Loucy (cell line): ENCODE measurements at regions not wholly inside any gene's neighbourhood (a gene's known extent, or its start where the extent isn't known, plus 50 kb on each side); places are given as distances from the start of the nearest gene placed in this dataset.

Experiments used
- H2AFZ ChIP-seq: fragments of 200-600 bp; sonication (generic); 2 replicates; pipeline ENCODE4 v1.6.0; 2016; ENCODE audit warnings: antibody characterized with exemption, mild to moderate bottlenecking, low read length, moderate library complexity
- H3F3A ChIP-seq: fragments of 200-600 bp; 2 replicates; pipeline ENCODE4 v1.6.0; 2016; ENCODE audit warnings: antibody characterized with exemption, low read depth, mild to moderate bottlenecking
- H3K27me3 ChIP-seq: fragments of 200-600 bp; sonication (generic); 2 replicates; pipeline ENCODE4 v1.6.1; 2014; ENCODE audit warnings: low read length, mild to moderate bottlenecking; ENCODE audit not compliant: insufficient read depth, poor library complexity, severe bottlenecking
- H3K36me3 ChIP-seq: fragments of 200-600 bp; sonication (generic); 2 replicates; pipeline ENCODE4 v1.6.1; 2016; ENCODE audit warnings: low read length; ENCODE audit not compliant: insufficient read depth
- H3K4me1 ChIP-seq: fragments of 200-600 bp; sonication (generic); 2 replicates; pipeline ENCODE4 v1.5.1; 2014; ENCODE audit warnings: low read length, mild to moderate bottlenecking; ENCODE audit not compliant: insufficient read depth, poor library complexity, severe bottlenecking
- H3K4me2 ChIP-seq: fragments of 200-600 bp; sonication (generic); 2 replicates; pipeline ENCODE4 v1.6.0; 2014; ENCODE audit warnings: antibody characterized with exemption, low read length, low read depth, mild to moderate bottlenecking; ENCODE audit not compliant: poor library complexity, severe bottlenecking
- H3K4me3 ChIP-seq: fragments of 200-600 bp; sonication (generic); 2 replicates; pipeline ENCODE4 v1.5.1; 2014; ENCODE audit warnings: low read length, mild to moderate bottlenecking, mixed read lengths; ENCODE audit not compliant: poor library complexity, severe bottlenecking
- H3K79me2 ChIP-seq: fragments of 200-600 bp; sonication (generic); 2 replicates; pipeline ENCODE4 v1.6.1; 2014; ENCODE audit warnings: low read length; ENCODE audit not compliant: insufficient read depth
- H3K9ac ChIP-seq: fragments of 200-600 bp; sonication (generic); 2 replicates; pipeline ENCODE4 v1.6.0; 2014; ENCODE audit warnings: mild to moderate bottlenecking, low read depth, low read length, moderate library complexity; ENCODE audit not compliant: poor library complexity, severe bottlenecking
- H3K9me2 ChIP-seq: fragments of 200-600 bp; sonication (generic); replicated peaks from 2 replicates; pipeline ENCODE4 v1.6.1; 2016; ENCODE audit warnings: low read depth, low read length, mixed read lengths
- H3K9me3 ChIP-seq: fragments of 200-600 bp; sonication (generic); 2 replicates; pipeline ENCODE4 v1.6.1; 2014; ENCODE audit warnings: mild to moderate bottlenecking, antibody characterized with exemption, low read length, low read depth; ENCODE audit not compliant: insufficient read depth
- H4K20me1 ChIP-seq: fragments of 200-600 bp; sonication (generic); 2 replicates; pipeline ENCODE4 v1.6.0; 2014; ENCODE audit warnings: antibody characterized with exemption, low read length, mild to moderate bottlenecking; ENCODE audit not compliant: insufficient read depth, poor library complexity, severe bottlenecking
- CTCF ChIP-seq: fragments of 200-600 bp; sonication (generic); conservative IDR thresholded peaks from 2 replicates; pipeline ENCODE4 v1.5.1; 2014; ENCODE audit warnings: mild to moderate bottlenecking, antibody characterized with exemption, low read length
- EZH2phosphoT487 ChIP-seq: fragments of 200-600 bp; IDR thresholded peaks from 2 replicates; pipeline ENCODE4 v1.6.1; 2018; ENCODE audit warnings: antibody characterized with exemption, mild to moderate bottlenecking, moderate library complexity, borderline replicate concordance

GRCh38 chr3:25372167-25372566 lies 55.9 kb upstream of the RARB start:
- H3K79me2 ChIP-seq: no peaks in the 10 kb centered on the region
- no peaks in the 10 kb centered on the region for H3F3A ChIP-seq
- H3K9me2 ChIP-seq: no peaks in the 10 kb centered on the region
- H3K4me3 ChIP-seq: no peak overlapping the region
- H3K27me3 ChIP-seq: no peaks in the 10 kb centered on the region
- no peak overlapping the region for H3K9ac ChIP-seq
- no peak for TF ChIP-seq CTCF
- no peak for TF ChIP-seq EZH2phosphoT487
- H3K36me3 ChIP-seq: no peaks in the 10 kb centered on the region
- no peaks in the 10 kb centered on the region for H3K4me1 ChIP-seq
- no peaks in the 10 kb centered on the region for H3K9me3 ChIP-seq
- no peak overlapping the region for H3K4me2 ChIP-seq
- H2AFZ ChIP-seq: no peak overlapping the region
- H4K20me1 ChIP-seq: no peaks in the 10 kb centered on the region

GRCh38 chr3:25376340-25376739 lies 51.7 kb upstream of the RARB start:
- no peaks in the 10 kb centered on the region for H3F3A ChIP-seq
- no peaks in the 10 kb centered on the region for H3K9me2 ChIP-seq
- H3K4me1 ChIP-seq: no peaks in the 10 kb centered on the region
- no peaks in the 10 kb centered on the region for H4K20me1 ChIP-seq
- H3K36me3 ChIP-seq: no peaks in the 10 kb centered on the region
- no peak overlapping the region for H2AFZ ChIP-seq
- TF ChIP-seq EZH2phosphoT487: no peak
- TF ChIP-seq CTCF: no peak
- no peaks in the 10 kb centered on the region for H3K27me3 ChIP-seq
- H3K79me2 ChIP-seq: no peaks in the 10 kb centered on the region
- no peak overlapping the region for H3K4me3 ChIP-seq
- H3K9ac ChIP-seq: no peak overlapping the region
- H3K4me2 ChIP-seq: no peak overlapping the region
- H3K9me3 ChIP-seq: no peaks in the 10 kb centered on the region

- Histone ChIP-seq H3K79me2 (no peaks in the 10 kb centered on the region), H3F3A (no peaks in the 10 kb centered on the region), H2AFZ (no peak overlapping the region), H3K4me1 (no peaks in the 10 kb centered on the region), H3K27me3 (no peaks in the 10 kb centered on the region), H3K36me3 (no peaks in the 10 kb centered on the region), H3K4me3 (no peak overlapping the region), H3K9ac (no peak overlapping the region), H3K9me3 (no peaks in the 10 kb centered on the region), H4K20me1 (no peaks in the 10 kb centered on the region), H3K9me2 (no peaks in the 10 kb centered on the region), H3K4me2 (no peak overlapping the region)
- TF ChIP-seq EZH2phosphoT487 (no peak), CTCF (no peak)
These were observed 51.0 kb upstream of the RARB start for GRCh38 chr3:25377042-25377441.
